Type B pancreatic cell (in vitro differentiated cells): ENCODE measurements at regions not wholly inside any gene's neighbourhood (a gene's known extent, or its start where the extent isn't known, plus 50 kb on each side); places are given as distances from the start of the nearest gene placed in this dataset.
"Not testable (repeated sequence)": the region's sequence is repeated elsewhere in the genome, so short reads cannot be mapped to it uniquely, and the experiment has no call there.

Source experiments
- DNase-seq: peaks from one replicate; pipeline ENCODE4 v3.0.0; 2021; ENCODE audit warnings: mixed read lengths; ENCODE audit not compliant: unreplicated experiment; ENCODE audit errors: extremely low spot score
- H3K27ac Mint-ChIP-seq: 2 replicates; pipeline ENCODE4 v1.8.0; 2021; ENCODE audit warnings: mild to moderate bottlenecking, mixed read lengths
- H3K27me3 Mint-ChIP-seq: 2 replicates; pipeline ENCODE4 v1.8.0; 2021; ENCODE audit warnings: mixed read lengths
- H3K36me3 Mint-ChIP-seq: 2 replicates; pipeline ENCODE4 v1.8.0; 2021; ENCODE audit warnings: mixed read lengths
- H3K4me1 Mint-ChIP-seq: one replicate; pipeline ENCODE4 v1.8.0; 2021; ENCODE audit warnings: mixed read lengths; ENCODE audit not compliant: unreplicated experiment
- H3K4me3 Mint-ChIP-seq: 2 replicates; pipeline ENCODE4 v1.8.0; 2021; ENCODE audit warnings: mild to moderate bottlenecking, mixed read lengths
- H3K9me3 Mint-ChIP-seq: 2 replicates; pipeline ENCODE4 v1.8.0; 2021; ENCODE audit warnings: mixed read lengths
- CTCF ChIP-seq: fragments of 200-600 bp; sonication (generic); conservative IDR thresholded peaks from 2 replicates; pipeline ENCODE4 v1.5.0; 2021; ENCODE audit warnings: antibody characterized with exemption, mild to moderate bottlenecking

- H3K36me3 Mint-ChIP-seq, result no peaks in the 10 kb centered on the region
- no peaks in the 10 kb centered on the region for H3K27me3 Mint-ChIP-seq
- no peak for DNase-seq
- peaks cover 15% of the 10 kb centered on the region for H3K4me1 Mint-ChIP-seq
- H3K9me3 Mint-ChIP-seq, result peaks cover 4% of the 10 kb centered on the region
- H3K4me3 Mint-ChIP-seq, result no peak overlapping the region
- H3K27ac Mint-ChIP-seq, result no peak overlapping the region
- TF ChIP-seq CTCF, result no peak
Measured at GRCh38 chr6:87755708-87756671, 54.0 kb upstream of the AKIRIN2 start.

- peaks cover 13% of the 10 kb centered on the region for H3K4me1 Mint-ChIP-seq
- no peak for TF ChIP-seq CTCF
Measured at GRCh38 chr6:87754828-87755227, 52.8 kb upstream of the AKIRIN2 start.

GRCh38 chr6:87753131-87753685 lies 51.2 kb upstream of the AKIRIN2 start:
- Mint-ChIP-seq H3K27ac (no peak overlapping the region), H3K27me3 (no peaks in the 10 kb centered on the region), H3K4me1 (peaks cover 13% of the 10 kb centered on the region), H3K36me3 (no peaks in the 10 kb centered on the region), H3K4me3 (no peak overlapping the region), H3K9me3 (peaks cover 4% of the 10 kb centered on the region)
- no peak for TF ChIP-seq CTCF
- DNase-seq, result no peak

More at GRCh38 chr6:87754828-87755227, 52.8 kb upstream of the AKIRIN2 start:
- DNase-seq, result no peak
- Mint-ChIP-seq H3K27me3 (no peaks in the 10 kb centered on the region), H3K9me3 (peaks cover 4% of the 10 kb centered on the region), H3K27ac (no peak overlapping the region), H3K36me3 (no peaks in the 10 kb centered on the region), H3K4me3 (no peak overlapping the region)

GRCh38 chr6:87752503-87752902 lies 50.5 kb upstream of the AKIRIN2 start:
- not testable (repeated sequence) for DNase-seq, H3K9me3 Mint-ChIP-seq, H3K27ac Mint-ChIP-seq, H3K4me3 Mint-ChIP-seq, H3K36me3 Mint-ChIP-seq, H3K27me3 Mint-ChIP-seq
- H3K4me1 Mint-ChIP-seq, result peaks cover 13% of the 10 kb centered on the region
